MM.1S (cell line): ENCODE measurements at regions not wholly inside any gene's neighbourhood (a gene's known extent, or its start where the extent isn't known, plus 50 kb on each side); places are given as distances from the start of the nearest gene placed in this dataset.

Source experiments
- EZH2 ChIP-seq: fragments of 300-600 bp; sonication (generic); optimal IDR thresholded peaks from 2 replicates; pipeline ENCODE3; 2017; ENCODE audit warnings: low read depth, mild to moderate bottlenecking, antibody characterized with exemption, low read length, mixed read lengths
- EZH2phosphoT487 ChIP-seq: fragments of 300-600 bp; sonication (generic); IDR thresholded peaks from 2 replicates; pipeline ENCODE4 v1.6.1; 2018; ENCODE audit warnings: antibody characterized with exemption, low read length
- TF ChIP-seq, protein P1 (sequence below): fragments of 300-600 bp; sonication (generic); IDR thresholded peaks from 2 replicates; pipeline ENCODE4 v1.5.1; 2016; ENCODE audit warnings: antibody characterized with exemption, low read length, mixed read lengths

DNA sequence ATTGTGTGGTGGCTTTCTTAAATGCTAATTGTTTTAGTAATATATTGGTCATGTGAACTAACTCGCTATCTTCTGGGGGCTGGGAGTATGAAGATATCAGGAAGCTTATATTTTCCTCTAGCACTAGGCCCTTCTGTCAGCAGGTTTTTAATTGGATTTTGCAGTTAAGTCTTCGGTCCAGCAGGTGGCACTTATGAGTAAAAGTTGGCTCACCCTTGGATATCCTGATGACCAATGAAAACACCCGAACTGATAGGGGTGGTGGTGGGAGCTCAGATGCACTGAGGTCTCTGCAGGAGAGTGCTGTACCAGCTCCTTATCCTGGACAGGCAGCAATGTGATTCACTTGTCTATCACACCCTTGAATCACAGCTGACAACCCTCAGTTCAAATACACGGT is 1365.8 kb upstream of the DIAPH2 start:
- no peak for TF ChIP-seq EZH2phosphoT487
- TF ChIP-seq, protein P1, sequence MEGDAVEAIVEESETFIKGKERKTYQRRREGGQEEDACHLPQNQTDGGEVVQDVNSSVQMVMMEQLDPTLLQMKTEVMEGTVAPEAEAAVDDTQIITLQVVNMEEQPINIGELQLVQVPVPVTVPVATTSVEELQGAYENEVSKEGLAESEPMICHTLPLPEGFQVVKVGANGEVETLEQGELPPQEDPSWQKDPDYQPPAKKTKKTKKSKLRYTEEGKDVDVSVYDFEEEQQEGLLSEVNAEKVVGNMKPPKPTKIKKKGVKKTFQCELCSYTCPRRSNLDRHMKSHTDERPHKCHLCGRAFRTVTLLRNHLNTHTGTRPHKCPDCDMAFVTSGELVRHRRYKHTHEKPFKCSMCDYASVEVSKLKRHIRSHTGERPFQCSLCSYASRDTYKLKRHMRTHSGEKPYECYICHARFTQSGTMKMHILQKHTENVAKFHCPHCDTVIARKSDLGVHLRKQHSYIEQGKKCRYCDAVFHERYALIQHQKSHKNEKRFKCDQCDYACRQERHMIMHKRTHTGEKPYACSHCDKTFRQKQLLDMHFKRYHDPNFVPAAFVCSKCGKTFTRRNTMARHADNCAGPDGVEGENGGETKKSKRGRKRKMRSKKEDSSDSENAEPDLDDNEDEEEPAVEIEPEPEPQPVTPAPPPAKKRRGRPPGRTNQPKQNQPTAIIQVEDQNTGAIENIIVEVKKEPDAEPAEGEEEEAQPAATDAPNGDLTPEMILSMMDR, result peak; percentile 47
- no peak for TF ChIP-seq EZH2
